Hepatocyte (in vitro differentiated cells): ENCODE measurements at regions not wholly inside any gene's neighbourhood (a gene's known extent, or its start where the extent isn't known, plus 50 kb on each side); places are given as distances from the start of the nearest gene placed in this dataset. TPM values are rescaled to one million over a fixed set of nuclear protein-coding genes. Genes with fewer than 3 reads are reported as not detected.
"Not testable (repeated sequence)": the region's sequence is repeated elsewhere in the genome, so short reads cannot be mapped to it uniquely, and the experiment has no call there.

Experiments
- DNase-seq: peaks from one replicate; pipeline ENCODE4 v3.0.0-alpha.2; 2016; ENCODE audit warnings: low spot score
- H2AFZ ChIP-seq: fragments of 200-600 bp; sonication (generic); 2 replicates; pipeline ENCODE4 v1.6.0; 2016; ENCODE audit warnings: antibody characterized with exemption, mild to moderate bottlenecking
- H3K27ac ChIP-seq: fragments of 200-600 bp; sonication (generic); 2 replicates; pipeline ENCODE4 v1.5.1; 2016; ENCODE audit warnings: mild to moderate bottlenecking
- H3K27me3 ChIP-seq: fragments of 200-600 bp; sonication (generic); 2 replicates; pipeline ENCODE4 v1.6.1; 2016
- H3K36me3 ChIP-seq: fragments of 200-600 bp; sonication (generic); replicated peaks from 2 replicates; pipeline ENCODE4 v1.5.1; 2016; ENCODE audit warnings: low read depth; ENCODE audit not compliant: insufficient read depth
- H3K4me1 ChIP-seq: fragments of 200-600 bp; sonication (generic); 2 replicates; pipeline ENCODE4 v1.5.1; 2016; ENCODE audit warnings: mild to moderate bottlenecking, moderate library complexity; ENCODE audit not compliant: insufficient read depth
- H3K4me2 ChIP-seq: fragments of 200-600 bp; sonication (generic); 2 replicates; pipeline ENCODE4 v1.6.0; 2016
- H3K4me3 ChIP-seq: fragments of 200-600 bp; sonication (generic); 2 replicates; pipeline ENCODE4 v1.5.1; 2016; ENCODE audit warnings: mild to moderate bottlenecking
- H3K79me2 ChIP-seq: fragments of 200-600 bp; sonication (generic); 2 replicates; pipeline ENCODE4 v1.6.0; 2017; ENCODE audit warnings: mild to moderate bottlenecking
- H3K9me2 ChIP-seq: fragments of 200-600 bp; sonication (generic); replicated peaks from 2 replicates; pipeline ENCODE4 v1.6.0; 2017; ENCODE audit warnings: mild to moderate bottlenecking; ENCODE audit not compliant: insufficient read depth
- H3K9me3 ChIP-seq: fragments of 200-600 bp; sonication (generic); 2 replicates; pipeline ENCODE4 v1.5.1; 2016; ENCODE audit warnings: low read depth, mild to moderate bottlenecking
- H4K20me1 ChIP-seq: fragments of 200-600 bp; sonication (generic); 2 replicates; pipeline ENCODE4 v1.6.0; 2016; ENCODE audit warnings: mild to moderate bottlenecking; ENCODE audit not compliant: insufficient read depth, poor library complexity, severe bottlenecking
- EZH2 ChIP-seq: fragments of 200-600 bp; sonication (generic); IDR thresholded peaks from 2 replicates; pipeline ENCODE4 v1.6.1; 2016; ENCODE audit warnings: antibody characterized with exemption, mild to moderate bottlenecking, borderline replicate concordance
- EZH2phosphoT487 ChIP-seq: fragments of 200-600 bp; sonication (generic); IDR thresholded peaks from one replicate; pipeline ENCODE4 v1.6.1; 2018; ENCODE audit warnings: antibody characterized with exemption, mild to moderate bottlenecking, low read depth, moderate library complexity; ENCODE audit not compliant: unreplicated experiment, severe bottlenecking
- WGBS: methylation state at CpG from one replicate; pipeline ENCODE4 v1.1.6; 2016; ENCODE audit warnings: low lambda C conversion rate; ENCODE audit errors: missing lambda C conversion rate; 5-methylcytosine and 5-hydroxymethylcytosine counted together
- small RNA-seq: library from RNA; depleted of rRNA; stranded (forward); fragments of <200 nt; gene quantifications from one replicate; pipeline ENCODE3, GENCODE V24; 2014
- TF ChIP-seq, protein P1 (sequence below): fragments of 200-600 bp; sonication (generic); IDR thresholded peaks from 2 replicates; pipeline ENCODE4 v1.5.1; 2016; ENCODE audit warnings: antibody characterized with exemption, mild to moderate bottlenecking; ENCODE audit not compliant: poor library complexity

- Histone ChIP-seq H3K27me3 (no peaks in the 10 kb centered on the region), H3K27ac (no peak overlapping the region), H3K4me3 (no peak overlapping the region), H4K20me1 (no peaks in the 10 kb centered on the region), H3K79me2 (no peaks in the 10 kb centered on the region), H3K9me2 (no peaks in the 10 kb centered on the region), H3K4me1 (no peaks in the 10 kb centered on the region), H3K4me2 (no peak overlapping the region), H3K9me3 (no peaks in the 10 kb centered on the region), H3K36me3 (no peaks in the 10 kb centered on the region), H2AFZ (no peak overlapping the region)
- 71% methylated on average over 3 of the region's 3 CpGs for WGBS
- TF ChIP-seq EZH2phosphoT487: no peak
- no peak for TF ChIP-seq EZH2
- TF ChIP-seq, protein P1, sequence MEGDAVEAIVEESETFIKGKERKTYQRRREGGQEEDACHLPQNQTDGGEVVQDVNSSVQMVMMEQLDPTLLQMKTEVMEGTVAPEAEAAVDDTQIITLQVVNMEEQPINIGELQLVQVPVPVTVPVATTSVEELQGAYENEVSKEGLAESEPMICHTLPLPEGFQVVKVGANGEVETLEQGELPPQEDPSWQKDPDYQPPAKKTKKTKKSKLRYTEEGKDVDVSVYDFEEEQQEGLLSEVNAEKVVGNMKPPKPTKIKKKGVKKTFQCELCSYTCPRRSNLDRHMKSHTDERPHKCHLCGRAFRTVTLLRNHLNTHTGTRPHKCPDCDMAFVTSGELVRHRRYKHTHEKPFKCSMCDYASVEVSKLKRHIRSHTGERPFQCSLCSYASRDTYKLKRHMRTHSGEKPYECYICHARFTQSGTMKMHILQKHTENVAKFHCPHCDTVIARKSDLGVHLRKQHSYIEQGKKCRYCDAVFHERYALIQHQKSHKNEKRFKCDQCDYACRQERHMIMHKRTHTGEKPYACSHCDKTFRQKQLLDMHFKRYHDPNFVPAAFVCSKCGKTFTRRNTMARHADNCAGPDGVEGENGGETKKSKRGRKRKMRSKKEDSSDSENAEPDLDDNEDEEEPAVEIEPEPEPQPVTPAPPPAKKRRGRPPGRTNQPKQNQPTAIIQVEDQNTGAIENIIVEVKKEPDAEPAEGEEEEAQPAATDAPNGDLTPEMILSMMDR: no peak
- no peak for DNase-seq
These were observed 166.2 kb downstream of the EPM2A start for GRCh38 chr6:145569140-145569539.

GRCh38 chr6:145570336-145570735 is 165.0 kb downstream of the EPM2A start:
- H3K9me3 ChIP-seq, H3K4me3 ChIP-seq, H3K9me2 ChIP-seq, H2AFZ ChIP-seq, H3K36me3 ChIP-seq, H3K27ac ChIP-seq, H3K79me2 ChIP-seq, H3K4me1 ChIP-seq, DNase-seq, H3K27me3 ChIP-seq, H3K4me2 ChIP-seq, H4K20me1 ChIP-seq: not testable (repeated sequence)
- WGBS: 81% methylated on average over 1 of the region's 1 CpG

- not testable (repeated sequence) for H4K20me1 ChIP-seq, H3K4me3 ChIP-seq, H2AFZ ChIP-seq, H3K79me2 ChIP-seq, H3K9me2 ChIP-seq, H3K9me3 ChIP-seq, H3K27me3 ChIP-seq, H3K4me2 ChIP-seq, H3K36me3 ChIP-seq, H3K27ac ChIP-seq, H3K4me1 ChIP-seq, DNase-seq
- 100% methylated on average over 1 of the region's 1 CpG for WGBS
These were observed 161.1 kb downstream of the EPM2A start for GRCh38 chr6:145574269-145574668.

Small RNA genes lying in the stretch of these regions (small RNA-seq; reads per million reads assigned to genes)
- gene RNU1-33P: not detected
